ENCODE measurements at regions not wholly inside any gene's neighbourhood (a gene's known extent, or its start where the extent isn't known, plus 50 kb on each side); places are given as distances from the start of the nearest gene placed in this dataset.
A peak's percentile ranks its signal among the peaks of the same experiment; 100 is the strongest.
"Not testable (repeated sequence)": the region's sequence is repeated elsewhere in the genome, so short reads cannot be mapped to it uniquely, and the experiment has no call there.

- H3K36me3 ChIP-seq (ENCODE audit: control insufficient read depth, insufficient read depth, low read length); H3K4me3 ChIP-seq (ENCODE audit: low read length); H3K27ac ChIP-seq (ENCODE audit: low read depth, low read length); H3K9ac ChIP-seq (ENCODE audit: low read length); H2AK5ac ChIP-seq (ENCODE audit: low read length); H3K56ac ChIP-seq (ENCODE audit: low read length); H3K23ac ChIP-seq (ENCODE audit: low read length); H3K27me3 ChIP-seq (ENCODE audit: insufficient read depth, low read length, poor library complexity); H2BK120ac ChIP-seq (ENCODE audit: low read depth, low read length); H4K8ac ChIP-seq (ENCODE audit: low read depth, low read length); H3K4me1 ChIP-seq (ENCODE audit: control insufficient read depth, low read depth, low read length); H3K79me2 ChIP-seq (ENCODE audit: control insufficient read depth, insufficient read depth, low read length); H2BK5ac ChIP-seq (ENCODE audit: low read length); H3K4ac ChIP-seq (ENCODE audit: low read depth, low read length); H4K5ac ChIP-seq (ENCODE audit: low read length); H3K18ac ChIP-seq (ENCODE audit: low read length); H3K79me1 ChIP-seq (ENCODE audit: low read length); H2BK15ac ChIP-seq (replicated peaks; ENCODE audit: low read depth); H3K4me2 ChIP-seq (ENCODE audit: low read length): not testable (repeated sequence)
- DNase-seq, result peak; percentile 10
- WGBS (ENCODE audit: extremely low coverage, insufficient coverage, low lambda C conversion rate), result no CpG with 5 or more reads among the region's 11 CpGs
These were observed 140.6 kb downstream of the FAM170A start for GRCh38 chr5:119769695-119770693.

GRCh38 chr5:119780145-119780544 is 150.8 kb downstream of the FAM170A start:
- H2BK5ac ChIP-seq (ENCODE audit: low read length); H3K4me2 ChIP-seq (ENCODE audit: low read length); H3K18ac ChIP-seq (ENCODE audit: low read length); H3K79me2 ChIP-seq (ENCODE audit: control insufficient read depth, insufficient read depth, low read length); H2BK15ac ChIP-seq (replicated peaks; ENCODE audit: low read depth); H4K8ac ChIP-seq (ENCODE audit: low read depth, low read length); H3K23ac ChIP-seq (ENCODE audit: low read length); H3K4me3 ChIP-seq (ENCODE audit: low read length); H3K56ac ChIP-seq (ENCODE audit: low read length); H3K27me3 ChIP-seq (ENCODE audit: insufficient read depth, low read length, poor library complexity); H4K5ac ChIP-seq (ENCODE audit: low read length); H3K4me1 ChIP-seq (ENCODE audit: control insufficient read depth, low read depth, low read length); H3K79me1 ChIP-seq (ENCODE audit: low read length); H3K9ac ChIP-seq (ENCODE audit: low read length); DNase-seq; H2AK5ac ChIP-seq (ENCODE audit: low read length); H3K27ac ChIP-seq (ENCODE audit: low read depth, low read length); H2BK120ac ChIP-seq (ENCODE audit: low read depth, low read length); H3K4ac ChIP-seq (ENCODE audit: low read depth, low read length); H3K36me3 ChIP-seq (ENCODE audit: control insufficient read depth, insufficient read depth, low read length): not testable (repeated sequence)
- no CpG with 5 or more reads among the region's 15 CpGs for WGBS (ENCODE audit: extremely low coverage, insufficient coverage, low lambda C conversion rate)

- Histone ChIP-seq H4K8ac (ENCODE audit: low read depth, low read length) (no peak overlapping the region), H3K4ac (ENCODE audit: low read depth, low read length) (no peak overlapping the region), H3K79me2 (ENCODE audit: control insufficient read depth, insufficient read depth, low read length) (no peaks in the 10 kb centered on the region), H3K56ac (ENCODE audit: low read length) (no peak overlapping the region), H3K79me1 (ENCODE audit: low read length) (no peaks in the 10 kb centered on the region), H4K5ac (ENCODE audit: low read length) (no peak overlapping the region), H3K4me2 (ENCODE audit: low read length) (no peak overlapping the region), H2BK120ac (ENCODE audit: low read depth, low read length) (no peak overlapping the region), H2BK15ac (replicated peaks; ENCODE audit: low read depth) (no peak overlapping the region), H3K27me3 (ENCODE audit: insufficient read depth, low read length, poor library complexity) (no peaks in the 10 kb centered on the region), H3K36me3 (ENCODE audit: control insufficient read depth, insufficient read depth, low read length) (no peaks in the 10 kb centered on the region), H2AK5ac (ENCODE audit: low read length) (no peak overlapping the region), H3K27ac (ENCODE audit: low read depth, low read length) (no peak overlapping the region), H3K23ac (ENCODE audit: low read length) (no peak overlapping the region), H3K9ac (ENCODE audit: low read length) (no peak overlapping the region), H3K18ac (ENCODE audit: low read length) (no peak overlapping the region), H3K4me1 (ENCODE audit: control insufficient read depth, low read depth, low read length) (peaks cover 4% of the 10 kb centered on the region), H3K4me3 (ENCODE audit: low read length) (no peak overlapping the region), H2BK5ac (ENCODE audit: low read length) (no peak overlapping the region)
- no peak for DNase-seq
These were observed 155.7 kb downstream of the FAM170A start for GRCh38 chr5:119785057-119785456.

GRCh38 chr5:119789406-119790117 is 160.2 kb downstream of the FAM170A start:
- WGBS (ENCODE audit: extremely low coverage, insufficient coverage, low lambda C conversion rate), result no CpG with 5 or more reads among the region's 2 CpGs
- Histone ChIP-seq H3K4me1 (ENCODE audit: control insufficient read depth, low read depth, low read length) (peaks cover 5% of the 10 kb centered on the region), H2BK5ac (ENCODE audit: low read length) (peak overlapping the region; percentile 61), H3K4me2 (ENCODE audit: low read length) (no peak overlapping the region), H3K18ac (ENCODE audit: low read length) (peak overlapping the region; percentile 68), H3K27ac (ENCODE audit: low read depth, low read length) (no peak overlapping the region), H2AK5ac (ENCODE audit: low read length) (no peak overlapping the region), H3K79me2 (ENCODE audit: control insufficient read depth, insufficient read depth, low read length) (no peaks in the 10 kb centered on the region), H3K36me3 (ENCODE audit: control insufficient read depth, insufficient read depth, low read length) (no peaks in the 10 kb centered on the region), H2BK15ac (replicated peaks; ENCODE audit: low read depth) (no peak overlapping the region), H3K4me3 (ENCODE audit: low read length) (no peak overlapping the region), H4K8ac (ENCODE audit: low read depth, low read length) (no peak overlapping the region), H3K4ac (ENCODE audit: low read depth, low read length) (no peak overlapping the region), H3K56ac (ENCODE audit: low read length) (peak overlapping the region; percentile 54), H3K9ac (ENCODE audit: low read length) (no peak overlapping the region), H3K23ac (ENCODE audit: low read length) (no peak overlapping the region), H3K79me1 (ENCODE audit: low read length) (no peaks in the 10 kb centered on the region), H3K27me3 (ENCODE audit: insufficient read depth, low read length, poor library complexity) (no peaks in the 10 kb centered on the region), H4K5ac (ENCODE audit: low read length) (no peak overlapping the region), H2BK120ac (ENCODE audit: low read depth, low read length) (no peak overlapping the region)
- DNase-seq, result peak; percentile 87

GRCh38 chr5:119792161-119792799 is 162.9 kb downstream of the FAM170A start:
- Histone ChIP-seq H3K9ac (ENCODE audit: low read length) (no peak overlapping the region), H3K27ac (ENCODE audit: low read depth, low read length) (no peak overlapping the region), H3K18ac (ENCODE audit: low read length) (no peak overlapping the region), H3K79me1 (ENCODE audit: low read length) (no peaks in the 10 kb centered on the region), H3K79me2 (ENCODE audit: control insufficient read depth, insufficient read depth, low read length) (no peaks in the 10 kb centered on the region), H3K56ac (ENCODE audit: low read length) (no peak overlapping the region), H2BK15ac (replicated peaks; ENCODE audit: low read depth) (no peak overlapping the region), H2AK5ac (ENCODE audit: low read length) (no peak overlapping the region), H2BK120ac (ENCODE audit: low read depth, low read length) (no peak overlapping the region), H3K36me3 (ENCODE audit: control insufficient read depth, insufficient read depth, low read length) (no peaks in the 10 kb centered on the region), H4K8ac (ENCODE audit: low read depth, low read length) (no peak overlapping the region), H3K4me1 (ENCODE audit: control insufficient read depth, low read depth, low read length) (peaks cover 5% of the 10 kb centered on the region), H3K4me2 (ENCODE audit: low read length) (no peak overlapping the region), H3K27me3 (ENCODE audit: insufficient read depth, low read length, poor library complexity) (no peaks in the 10 kb centered on the region), H3K23ac (ENCODE audit: low read length) (no peak overlapping the region), H4K5ac (ENCODE audit: low read length) (no peak overlapping the region), H3K4ac (ENCODE audit: low read depth, low read length) (no peak overlapping the region), H2BK5ac (ENCODE audit: low read length) (no peak overlapping the region), H3K4me3 (ENCODE audit: low read length) (no peak overlapping the region)
- 100% methylated on average over 1 of the region's 5 CpGs for WGBS (ENCODE audit: extremely low coverage, insufficient coverage, low lambda C conversion rate)
- no peak for DNase-seq

All from mesendoderm (in vitro differentiated cells).